HCT116 (cell line): ENCODE measurements at regions not wholly inside any gene's neighbourhood (a gene's known extent, or its start where the extent isn't known, plus 50 kb on each side); places are given as distances from the start of the nearest gene placed in this dataset.

Experiments
- ATAC-seq: fragments of 200-7000 bp; cut with Tn5 transposase; 2 replicates; pipeline ENCODE4 v1.9.1; 2020; ENCODE audit warnings: mild to moderate bottlenecking, moderate library complexity
- BruUV-seq: library from RNA; stranded (reverse); fragments of 400-500 nt; replicated peaks from 2 replicates; lab custom pipeline; 2021; lab: Mats Ljungman, UMichigan
- CTCF ChIA-PET: fragments of 300-600 bp; sonication (Branson Sonifier 250); formaldehyde crosslinking; loops from one replicate; lab custom pipeline; 2021; ENCODE audit warnings: antibody characterized with exemption; lab: Charles Lee
- POLR2A ChIA-PET: fragments of 300-600, 350-600 bp; sonication (Branson Sonifier 250); formaldehyde crosslinking; loops from one replicate; lab custom pipeline; 2021; ENCODE audit warnings: antibody characterized with exemption; lab: Charles Lee
- RAD21 ChIA-PET, 2 experiments: fragments of 300-600 bp; sonication (Branson Sonifier 250); formaldehyde crosslinking; loops; one replicate each; lab custom pipeline; 2023; ENCODE audit warnings: low total read pairs in 2 of 2; ENCODE audit not compliant: uncharacterized antibody in 2 of 2, unreplicated experiment in 2 of 2, low non-redundant PET in 1 of 2; lab: Charles Lee
- DNase-seq: peaks from one replicate; pipeline ENCODE4 v3.0.0-alpha.2; 2010; ENCODE audit warnings: low read depth, low spot score
- H2AFZ ChIP-seq: fragments of 200-600 bp; shearing (Covaris generic), sonication (generic); 2 replicates; pipeline ENCODE4 v1.6.1; 2017; ENCODE audit warnings: low read depth, mixed run types, mixed read lengths, antibody characterized with exemption, low read length; ENCODE audit not compliant: poor library complexity, severe bottlenecking
- H3K27ac ChIP-seq: 2 replicates; pipeline ENCODE4 v1.5.1; 2012; ENCODE audit warnings: low read depth, low read length
- H3K27me3 ChIP-seq: fragments of 200-600 bp; sonication (generic); 2 replicates; pipeline ENCODE4 v1.6.1; 2016; ENCODE audit warnings: mixed run types, low read length, mixed read lengths; ENCODE audit not compliant: insufficient read depth
- H3K36me3 ChIP-seq, 2 experiments: fragments of 200-500 bp in 1 of 2; fragments of 200-600 bp in 1 of 2; sonication (Bioruptor generic) in 1 of 2; sonication (generic) in 1 of 2; 2 replicates each; pipeline versions ENCODE4 v1.5.1 to v1.6.1; 2014 to 2016; ENCODE audit warnings: low read length in 2 of 2, inconsistent platforms in 1 of 2, mixed read lengths in 1 of 2, mixed run types in 1 of 2; ENCODE audit not compliant: insufficient read depth in 2 of 2, control insufficient read depth in 1 of 2
- H3K4me1 ChIP-seq, 2 experiments: fragments of 200-600 bp in 1 of 2; sonication (generic) in 1 of 2; 2 replicates each; pipeline versions ENCODE4 v1.5.1 to v1.6.1; 2012 to 2017; ENCODE audit warnings: low read length in 2 of 2, inconsistent platforms in 1 of 2, mild to moderate bottlenecking in 1 of 2, mixed read lengths in 1 of 2, mixed run types in 1 of 2, moderate library complexity in 1 of 2; ENCODE audit not compliant: insufficient read depth in 2 of 2, control insufficient read depth in 1 of 2
- H3K4me2 ChIP-seq: fragments of 200-600 bp; sonication (generic); 2 replicates; pipeline ENCODE4 v1.6.1; 2017; ENCODE audit warnings: mixed run types, low read length, mixed read lengths
- H3K4me3 ChIP-seq, 2 experiments: fragments of 200-600 bp in 1 of 2; sonication (generic) in 1 of 2; replicated peaks in 1 of 2; 2 replicates each; pipeline ENCODE4 v1.5.1; 2011 to 2016; ENCODE audit warnings: low read length in 2 of 2, control low read depth in 1 of 2, low read depth in 1 of 2, mild to moderate bottlenecking in 1 of 2, mixed read lengths in 1 of 2, mixed run types in 1 of 2
- H3K79me2 ChIP-seq: fragments of 200-600 bp; sonication (generic); 2 replicates; pipeline ENCODE4 v1.6.1; 2017; ENCODE audit warnings: mild to moderate bottlenecking, mixed run types, low read length, moderate library complexity, mixed read lengths; ENCODE audit not compliant: insufficient read depth
- H3K9ac ChIP-seq: fragments of 200-600 bp; sonication (generic); 2 replicates; pipeline ENCODE4 v1.6.1; 2016; ENCODE audit warnings: low read length, mixed read lengths
- H3K9me2 ChIP-seq: fragments of 200-600 bp; sonication (generic), shearing (Covaris generic); 2 replicates; pipeline ENCODE4 v1.6.1; 2017; ENCODE audit warnings: mixed run types, mild to moderate bottlenecking, moderate library complexity; ENCODE audit not compliant: insufficient read depth
- H3K9me3 ChIP-seq, 2 experiments: fragments of 200-500 bp in 1 of 2; fragments of 200-600 bp in 1 of 2; sonication (Bioruptor generic) in 1 of 2; sonication (generic) in 1 of 2; 2 replicates each; pipeline ENCODE4 v1.6.1; 2014 to 2017; ENCODE audit warnings: low read length in 2 of 2, mixed read lengths in 2 of 2, inconsistent platforms in 1 of 2, low read depth in 1 of 2, mild to moderate bottlenecking in 1 of 2, mixed run types in 1 of 2, moderate library complexity in 1 of 2; ENCODE audit not compliant: control insufficient read depth in 1 of 2, insufficient read depth in 1 of 2
- H4K20me1 ChIP-seq: fragments of 200-600 bp; sonication (generic), shearing (Covaris generic); 2 replicates; pipeline ENCODE4 v1.6.1; 2017; ENCODE audit warnings: mixed run types, mild to moderate bottlenecking, moderate library complexity; ENCODE audit not compliant: insufficient read depth
- CEBPB ChIP-seq: IDR thresholded peaks from 2 replicates; pipeline ENCODE4 v1.6.1; 2012; ENCODE audit warnings: low read depth
- ELF1 ChIP-seq: IDR thresholded peaks from 2 replicates; pipeline ENCODE4 v1.6.1; 2012; ENCODE audit warnings: low read depth, borderline replicate concordance
- JUND ChIP-seq: IDR thresholded peaks from 2 replicates; pipeline ENCODE4 v1.6.1; 2012
- POLR2A ChIP-seq: IDR thresholded peaks from 2 replicates; pipeline ENCODE4 v1.7.0; 2011; ENCODE audit warnings: borderline replicate concordance; ENCODE audit not compliant: insufficient read depth, insufficient read length; ENCODE audit errors: extremely low read depth
- POLR2AphosphoS5 ChIP-seq: IDR thresholded peaks from 2 replicates; pipeline ENCODE4 v1.6.1; 2011; ENCODE audit warnings: mild to moderate bottlenecking, low read depth, low read length, moderate library complexity
- RAD21 ChIP-seq: IDR thresholded peaks from 2 replicates; pipeline ENCODE4 v1.6.1; 2012; ENCODE audit warnings: low read depth, mild to moderate bottlenecking
- SIN3A ChIP-seq: IDR thresholded peaks from 2 replicates; pipeline ENCODE4 v1.6.1; 2012; ENCODE audit warnings: low read depth
- SP1 ChIP-seq: IDR thresholded peaks from 2 replicates; pipeline ENCODE4 v1.6.1; 2012; ENCODE audit warnings: low read depth
- intact Hi-C: fragments of 100-400 bp; cut with micrococcal nuclease; formaldehyde crosslinking; loops from 2 replicates; pipeline ENCODE4 v1.10.0; 2022
- TF ChIP-seq, protein P1 (sequence below): IDR thresholded peaks from 2 replicates; pipeline ENCODE4 v1.6.1; 2012
- TF ChIP-seq, protein P2 (sequence below): IDR thresholded peaks from 2 replicates; pipeline ENCODE4 v1.6.1; 2012; ENCODE audit warnings: low read depth
- TF ChIP-seq, protein P3 (sequence below): IDR thresholded peaks from 2 replicates; pipeline ENCODE4 v1.6.1; 2011; ENCODE audit warnings: mild to moderate bottlenecking, low read length, moderate library complexity; ENCODE audit not compliant: insufficient replicate concordance; ENCODE audit errors: extremely low read depth
- TF ChIP-seq, protein P4 (sequence below): IDR thresholded peaks from 2 replicates; pipeline ENCODE4 v1.6.1; 2012
- TF ChIP-seq, protein P5 (sequence below), 3 experiments: fragments of 200-600 bp in 1 of 3; sonication (generic) in 1 of 3; IDR thresholded peaks in 2 of 3; conservative IDR thresholded peaks in 1 of 3; 2 replicates each; pipeline ENCODE4 v1.5.1; 2012 to 2017; ENCODE audit warnings: low read depth in 2 of 3, low read length in 2 of 3, antibody characterized with exemption in 1 of 3, borderline replicate concordance in 1 of 3, control low read depth in 1 of 3, mild to moderate bottlenecking in 1 of 3, mixed read lengths in 1 of 3, mixed run types in 1 of 3, moderate library complexity in 1 of 3; ENCODE audit not compliant: insufficient read depth in 1 of 3

DNA sequence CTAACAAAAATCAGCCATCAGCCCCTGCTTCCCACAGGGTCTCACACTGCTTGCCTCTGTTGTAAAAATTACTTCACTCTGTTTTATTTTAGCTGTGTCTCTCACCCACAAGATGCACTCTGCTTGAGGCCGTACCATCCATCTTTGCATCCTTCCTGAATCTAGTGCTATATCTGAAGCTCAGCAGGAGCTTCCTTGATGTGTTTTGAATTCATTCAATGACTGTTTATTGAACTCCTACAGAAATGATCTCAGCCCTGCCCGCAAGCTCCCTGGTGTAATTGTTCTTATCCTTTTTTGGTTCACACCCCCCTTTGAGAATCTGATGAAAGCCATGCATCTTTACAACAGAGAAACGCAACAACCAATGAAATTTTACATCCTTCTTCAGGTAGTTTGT is 310.2 kb upstream of the ZC3H12C start (continued):
- TF ChIP-seq, protein P1, sequence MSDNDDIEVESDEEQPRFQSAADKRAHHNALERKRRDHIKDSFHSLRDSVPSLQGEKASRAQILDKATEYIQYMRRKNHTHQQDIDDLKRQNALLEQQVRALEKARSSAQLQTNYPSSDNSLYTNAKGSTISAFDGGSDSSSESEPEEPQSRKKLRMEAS = no peak
- TF ChIP-seq JUND = no peak

DNA sequence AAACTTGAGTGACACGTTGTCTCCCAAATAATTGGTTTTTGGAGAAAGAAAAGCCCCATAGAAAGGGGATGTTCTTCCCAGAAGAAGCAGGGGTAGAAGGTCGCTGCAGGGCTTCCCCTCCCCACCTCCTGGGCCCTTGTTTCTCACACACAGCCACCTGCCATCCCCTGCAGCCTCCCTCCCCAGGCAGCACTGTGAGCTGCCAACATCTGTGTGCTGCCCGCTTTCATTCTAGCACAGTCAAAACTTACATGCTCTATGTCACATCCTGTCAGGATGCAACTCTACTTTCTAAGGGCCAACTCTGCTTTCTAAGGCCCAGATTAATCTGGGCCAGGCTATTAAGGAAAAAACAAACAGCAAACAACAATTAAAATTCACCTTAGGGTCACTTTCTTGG is 309.4 kb upstream of the ZC3H12C start:
- BruUV-seq = no TSS peak
- H3K27me3 ChIP-seq = no peaks in the 10 kb centered on the region
- H3K9ac ChIP-seq = no peak overlapping the region
- no peak overlapping the region for H3K4me3 ChIP-seq
- H2AFZ ChIP-seq = no peak overlapping the region
- H3K36me3 ChIP-seq = no peaks in the 10 kb centered on the region
- CTCF ChIA-PET = interaction anchor here (1.2 kb wide), 1 partner anchor 155 kb away, joined by 4 read pairs; no protein-coding TSS in a partner anchor
- ATAC-seq (no peak), DNase-seq (no peak)
- no peaks in the 10 kb centered on the region for H3K79me2 ChIP-seq
- RAD21 ChIA-PET = interaction anchor here in 1 of 2 experiments (0.6 kb wide), 1 partner anchor 79 kb away, joined by 3 read pairs; no protein-coding TSS in a partner anchor
- H3K27ac ChIP-seq = no peak overlapping the region
- intact Hi-C loops = no loop called here
- no peaks in the 10 kb centered on the region for H3K9me2 ChIP-seq
- TF ChIP-seq, protein P2, sequence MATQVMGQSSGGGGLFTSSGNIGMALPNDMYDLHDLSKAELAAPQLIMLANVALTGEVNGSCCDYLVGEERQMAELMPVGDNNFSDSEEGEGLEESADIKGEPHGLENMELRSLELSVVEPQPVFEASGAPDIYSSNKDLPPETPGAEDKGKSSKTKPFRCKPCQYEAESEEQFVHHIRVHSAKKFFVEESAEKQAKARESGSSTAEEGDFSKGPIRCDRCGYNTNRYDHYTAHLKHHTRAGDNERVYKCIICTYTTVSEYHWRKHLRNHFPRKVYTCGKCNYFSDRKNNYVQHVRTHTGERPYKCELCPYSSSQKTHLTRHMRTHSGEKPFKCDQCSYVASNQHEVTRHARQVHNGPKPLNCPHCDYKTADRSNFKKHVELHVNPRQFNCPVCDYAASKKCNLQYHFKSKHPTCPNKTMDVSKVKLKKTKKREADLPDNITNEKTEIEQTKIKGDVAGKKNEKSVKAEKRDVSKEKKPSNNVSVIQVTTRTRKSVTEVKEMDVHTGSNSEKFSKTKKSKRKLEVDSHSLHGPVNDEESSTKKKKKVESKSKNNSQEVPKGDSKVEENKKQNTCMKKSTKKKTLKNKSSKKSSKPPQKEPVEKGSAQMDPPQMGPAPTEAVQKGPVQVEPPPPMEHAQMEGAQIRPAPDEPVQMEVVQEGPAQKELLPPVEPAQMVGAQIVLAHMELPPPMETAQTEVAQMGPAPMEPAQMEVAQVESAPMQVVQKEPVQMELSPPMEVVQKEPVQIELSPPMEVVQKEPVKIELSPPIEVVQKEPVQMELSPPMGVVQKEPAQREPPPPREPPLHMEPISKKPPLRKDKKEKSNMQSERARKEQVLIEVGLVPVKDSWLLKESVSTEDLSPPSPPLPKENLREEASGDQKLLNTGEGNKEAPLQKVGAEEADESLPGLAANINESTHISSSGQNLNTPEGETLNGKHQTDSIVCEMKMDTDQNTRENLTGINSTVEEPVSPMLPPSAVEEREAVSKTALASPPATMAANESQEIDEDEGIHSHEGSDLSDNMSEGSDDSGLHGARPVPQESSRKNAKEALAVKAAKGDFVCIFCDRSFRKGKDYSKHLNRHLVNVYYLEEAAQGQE = no peak
- TF ChIP-seq SIN3A (no peak), JUND (no peak), SP1 (no peak), ELF1 (no peak), RAD21 (no peak), CEBPB (no peak), POLR2AphosphoS5 (no peak), POLR2A (no peak)
- TF ChIP-seq, protein P3, sequence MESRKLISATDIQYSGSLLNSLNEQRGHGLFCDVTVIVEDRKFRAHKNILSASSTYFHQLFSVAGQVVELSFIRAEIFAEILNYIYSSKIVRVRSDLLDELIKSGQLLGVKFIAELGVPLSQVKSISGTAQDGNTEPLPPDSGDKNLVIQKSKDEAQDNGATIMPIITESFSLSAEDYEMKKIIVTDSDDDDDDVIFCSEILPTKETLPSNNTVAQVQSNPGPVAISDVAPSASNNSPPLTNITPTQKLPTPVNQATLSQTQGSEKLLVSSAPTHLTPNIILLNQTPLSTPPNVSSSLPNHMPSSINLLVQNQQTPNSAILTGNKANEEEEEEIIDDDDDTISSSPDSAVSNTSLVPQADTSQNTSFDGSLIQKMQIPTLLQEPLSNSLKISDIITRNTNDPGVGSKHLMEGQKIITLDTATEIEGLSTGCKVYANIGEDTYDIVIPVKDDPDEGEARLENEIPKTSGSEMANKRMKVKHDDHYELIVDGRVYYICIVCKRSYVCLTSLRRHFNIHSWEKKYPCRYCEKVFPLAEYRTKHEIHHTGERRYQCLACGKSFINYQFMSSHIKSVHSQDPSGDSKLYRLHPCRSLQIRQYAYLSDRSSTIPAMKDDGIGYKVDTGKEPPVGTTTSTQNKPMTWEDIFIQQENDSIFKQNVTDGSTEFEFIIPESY = no peak
- TF ChIP-seq, protein P4, sequence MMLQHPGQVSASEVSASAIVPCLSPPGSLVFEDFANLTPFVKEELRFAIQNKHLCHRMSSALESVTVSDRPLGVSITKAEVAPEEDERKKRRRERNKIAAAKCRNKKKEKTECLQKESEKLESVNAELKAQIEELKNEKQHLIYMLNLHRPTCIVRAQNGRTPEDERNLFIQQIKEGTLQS = no peak
- TF ChIP-seq, protein P5, sequence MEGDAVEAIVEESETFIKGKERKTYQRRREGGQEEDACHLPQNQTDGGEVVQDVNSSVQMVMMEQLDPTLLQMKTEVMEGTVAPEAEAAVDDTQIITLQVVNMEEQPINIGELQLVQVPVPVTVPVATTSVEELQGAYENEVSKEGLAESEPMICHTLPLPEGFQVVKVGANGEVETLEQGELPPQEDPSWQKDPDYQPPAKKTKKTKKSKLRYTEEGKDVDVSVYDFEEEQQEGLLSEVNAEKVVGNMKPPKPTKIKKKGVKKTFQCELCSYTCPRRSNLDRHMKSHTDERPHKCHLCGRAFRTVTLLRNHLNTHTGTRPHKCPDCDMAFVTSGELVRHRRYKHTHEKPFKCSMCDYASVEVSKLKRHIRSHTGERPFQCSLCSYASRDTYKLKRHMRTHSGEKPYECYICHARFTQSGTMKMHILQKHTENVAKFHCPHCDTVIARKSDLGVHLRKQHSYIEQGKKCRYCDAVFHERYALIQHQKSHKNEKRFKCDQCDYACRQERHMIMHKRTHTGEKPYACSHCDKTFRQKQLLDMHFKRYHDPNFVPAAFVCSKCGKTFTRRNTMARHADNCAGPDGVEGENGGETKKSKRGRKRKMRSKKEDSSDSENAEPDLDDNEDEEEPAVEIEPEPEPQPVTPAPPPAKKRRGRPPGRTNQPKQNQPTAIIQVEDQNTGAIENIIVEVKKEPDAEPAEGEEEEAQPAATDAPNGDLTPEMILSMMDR (IDR thresholded peaks at IDR 0.05 in 2 of 3, conservative IDR thresholded peaks at IDR 0.05 in 1 of 3; ENCODE audit: borderline replicate concordance in 1 of 3, insufficient read depth in 1 of 3, low read depth in 2 of 3, low read length in 2 of 3) = no peak
- no peaks in the 10 kb centered on the region for H4K20me1 ChIP-seq
- no peaks in the 10 kb centered on the region for H3K9me3 ChIP-seq
- H3K4me2 ChIP-seq = no peak overlapping the region
- no peaks in the 10 kb centered on the region for H3K4me1 ChIP-seq
- POLR2A ChIA-PET = no interaction called here
